Ovary (tissue), 7 donors: ENCODE measurements at regions not wholly inside any gene's neighbourhood (a gene's known extent, or its start where the extent isn't known, plus 50 kb on each side); places are given as distances from the start of the nearest gene placed in this dataset.
"Not testable (repeated sequence)": the region's sequence is repeated elsewhere in the genome, so short reads cannot be mapped to it uniquely, and the experiment has no call there.

Experiments used
- DNase-seq, 5 donors: peaks; one replicate each; pipeline ENCODE4 v3.0.0-alpha.2; 2019 to 2020
- H3K27ac ChIP-seq, 2 donors: fragments of 200-600 bp; one replicate each; pipeline versions ENCODE4 v1.5.1 to v1.8.0; 2019 to 2022
- H3K27me3 ChIP-seq: fragments of 200-600 bp; one replicate; pipeline ENCODE4 v1.8.0; 2022
- H3K36me3 ChIP-seq: fragments of 200-600 bp; sonication (generic); one replicate; pipeline ENCODE4 v1.5.1; 2019
- H3K4me1 ChIP-seq: one replicate; pipeline ENCODE4 v1.8.1; 2013; ENCODE audit warnings: mild to moderate bottlenecking, moderate library complexity; ENCODE audit not compliant: insufficient read depth
- H3K4me3 ChIP-seq: fragments of 200-600 bp; sonication (generic); one replicate; pipeline ENCODE4 v1.5.1; 2017
- H3K9me3 ChIP-seq, 2 donors: fragments of 200-600 bp in 1 of 2; sonication (generic) in 1 of 2; one replicate each; pipeline versions ENCODE4 v1.5.1 to v1.8.1; 2013 to 2019; ENCODE audit warnings: mild to moderate bottlenecking in 1 of 2, moderate library complexity in 1 of 2
- WGBS, 3 donors: extraction: QIAGEN DNeasy Blood & Tissue Kit in 1 of 3; methylation state at CpG; one replicate each; pipeline versions ENCODE4 v1.1.5 to v1.1.7; 2013 to 2017; 5-methylcytosine and 5-hydroxymethylcytosine counted together
- intact Hi-C, 4 donors: fragments of 100-400 bp; cut with DNase I; formaldehyde crosslinking; loops; one replicate each; pipeline versions ENCODE4 v1.11.0 to v1.15.1; 2022 to 2023
- donor health status: DM: no; HTN: no; CAD: no; lungs with moderate emphysema.
- donor health status: DM: no; HTN: no; CAD: no.
- donor health status: Bipolar disorder and iron deficiency.
- donor health status: DM: no; HTN: no; CAD: no.
- donor health status: DM: yes; HTN: yes; CAD: no.

- H3K27me3 ChIP-seq, H3K4me1 ChIP-seq, H3K9me3 ChIP-seq, H3K27ac ChIP-seq, DNase-seq, H3K36me3 ChIP-seq, H3K4me3 ChIP-seq, intact Hi-C loops: not testable (repeated sequence)
- WGBS, 3 donors, result 25 to 32% (median 29%) methylated on average over 1 of the region's 1 CpG
Observed at GRCh38 chr7:150119966-150120365, 203.2 kb upstream of the LRRC61 start.

- DNase-seq, result not testable (repeated sequence)
Observed at GRCh38 chr7:150125831-150126230, 197.3 kb upstream of the LRRC61 start.

GRCh38 chr7:150134451-150134850 is 188.7 kb upstream of the LRRC61 start:
- H3K27ac ChIP-seq, H3K27me3 ChIP-seq, intact Hi-C loops, H3K4me3 ChIP-seq, H3K9me3 ChIP-seq, H3K4me1 ChIP-seq, DNase-seq, H3K36me3 ChIP-seq: not testable (repeated sequence)
- WGBS, 3 donors, result 79 to 81% (median 81%) methylated on average over 7 of the region's 7 CpGs

More at GRCh38 chr7:150125831-150126230, 197.3 kb upstream of the LRRC61 start:
- H3K27ac ChIP-seq, H3K36me3 ChIP-seq, intact Hi-C loops, H3K9me3 ChIP-seq, H3K4me1 ChIP-seq, H3K27me3 ChIP-seq, H3K4me3 ChIP-seq: not testable (repeated sequence)
- 69 to 74% (median 72%) methylated on average over 8 of the region's 8 CpGs for WGBS, 3 donors

GRCh38 chr7:150135620-150136190 is 187.4 kb upstream of the LRRC61 start:
- DNase-seq, intact Hi-C loops, H3K9me3 ChIP-seq, H3K4me3 ChIP-seq, H3K4me1 ChIP-seq, H3K27ac ChIP-seq, H3K36me3 ChIP-seq, H3K27me3 ChIP-seq: not testable (repeated sequence)
- 73 to 78% (median 73%) methylated on average over 8 of the region's 8 CpGs for WGBS, 3 donors

GRCh38 chr7:150139840-150140239 is 183.3 kb upstream of the LRRC61 start:
- H3K27ac ChIP-seq, H3K9me3 ChIP-seq, intact Hi-C loops, H3K27me3 ChIP-seq, H3K36me3 ChIP-seq, H3K4me3 ChIP-seq, DNase-seq, H3K4me1 ChIP-seq: not testable (repeated sequence)
- WGBS, 3 donors, result 75 to 81% (median 78%) methylated on average over 5 of the region's 5 CpGs

- H3K27me3 ChIP-seq, H3K27ac ChIP-seq, H3K36me3 ChIP-seq, H3K4me3 ChIP-seq, intact Hi-C loops, H3K4me1 ChIP-seq, DNase-seq, H3K9me3 ChIP-seq: not testable (repeated sequence)
- WGBS, 3 donors, result 50 to 56% (median 52%) methylated on average over 12 to 13 of the region's 13 CpGs
Observed at GRCh38 chr7:150141525-150142345, 181.4 kb upstream of the LRRC61 start.

GRCh38 chr7:150146124-150146523 is 177.0 kb upstream of the LRRC61 start:
- H3K9me3 ChIP-seq, DNase-seq, H3K27me3 ChIP-seq, H3K4me3 ChIP-seq, intact Hi-C loops, H3K36me3 ChIP-seq, H3K27ac ChIP-seq, H3K4me1 ChIP-seq: not testable (repeated sequence)
- WGBS, 3 donors, result 49 to 61% (median 56%) methylated on average over 3 of the region's 3 CpGs

GRCh38 chr7:150147524-150147923 is 175.6 kb upstream of the LRRC61 start:
- intact Hi-C loops, H3K9me3 ChIP-seq, H3K4me1 ChIP-seq, H3K27ac ChIP-seq, H3K36me3 ChIP-seq, H3K4me3 ChIP-seq, H3K27me3 ChIP-seq, DNase-seq: not testable (repeated sequence)
- 30 to 45% (median 36%) methylated on average over 3 of the region's 3 CpGs for WGBS, 3 donors

- DNase-seq, H3K27ac ChIP-seq, H3K36me3 ChIP-seq, H3K27me3 ChIP-seq, H3K9me3 ChIP-seq, intact Hi-C loops, H3K4me3 ChIP-seq, H3K4me1 ChIP-seq: not testable (repeated sequence)
- 36 to 52% (median 43%) methylated on average over 3 to 4 of the region's 4 CpGs for WGBS, 3 donors
Observed at GRCh38 chr7:150156015-150156414, 167.1 kb upstream of the LRRC61 start.

GRCh38 chr7:150158696-150159095 is 164.5 kb upstream of the LRRC61 start:
- H3K27me3 ChIP-seq, H3K36me3 ChIP-seq, DNase-seq, H3K4me3 ChIP-seq, intact Hi-C loops, H3K4me1 ChIP-seq, H3K9me3 ChIP-seq, H3K27ac ChIP-seq: not testable (repeated sequence)
- WGBS, 3 donors, result 82 to 93% (median 90%) methylated on average over 15 of the region's 15 CpGs

- DNase-seq, H3K36me3 ChIP-seq, intact Hi-C loops, H3K27me3 ChIP-seq, H3K4me1 ChIP-seq, H3K27ac ChIP-seq, H3K9me3 ChIP-seq, H3K4me3 ChIP-seq: not testable (repeated sequence)
- WGBS, 3 donors, result 56 to 70% (median 67%) methylated on average over 1 of the region's 1 CpG
Observed at GRCh38 chr7:150169515-150169914, 153.6 kb upstream of the LRRC61 start.

- H3K27me3 ChIP-seq, H3K4me3 ChIP-seq, H3K4me1 ChIP-seq, intact Hi-C loops, DNase-seq, H3K27ac ChIP-seq, H3K36me3 ChIP-seq, H3K9me3 ChIP-seq: not testable (repeated sequence)
- 72 to 86% (median 76%) methylated on average over 2 to 3 of the region's 4 CpGs for WGBS, 3 donors
Observed at GRCh38 chr7:150169943-150170490, 153.1 kb upstream of the LRRC61 start.
